ENCODE measurements at regions not wholly inside any gene's neighbourhood (a gene's known extent, or its start where the extent isn't known, plus 50 kb on each side); places are given as distances from the start of the nearest gene placed in this dataset.
"Not testable (repeated sequence)": the region's sequence is repeated elsewhere in the genome, so short reads cannot be mapped to it uniquely, and the experiment has no call there.

- not testable (repeated sequence) for DNase-seq
Measured at GRCh38 chr2:181737302-181737701, 57.0 kb upstream of the NEUROD1 start.

- no peak for DNase-seq
Measured at GRCh38 chr2:181738074-181738473, 57.8 kb upstream of the NEUROD1 start.

- no peak for DNase-seq
Measured at GRCh38 chr2:181738563-181738962, 58.2 kb upstream of the NEUROD1 start.

- DNase-seq = no peak
Measured at GRCh38 chr2:181741756-181742155, 61.4 kb upstream of the NEUROD1 start.

GRCh38 chr2:181742361-181742760 is 62.0 kb upstream of the NEUROD1 start:
- DNase-seq = no peak

GRCh38 chr2:181742922-181743722 is 62.8 kb upstream of the NEUROD1 start:
- DNase-seq = peak; percentile 75

GRCh38 chr2:181743723-181744031 is 63.4 kb upstream of the NEUROD1 start:
- no peak for DNase-seq

- no peak for DNase-seq
Measured at GRCh38 chr2:181745796-181746540, 65.7 kb upstream of the NEUROD1 start.

GRCh38 chr2:181746844-181747243 is 66.5 kb upstream of the NEUROD1 start:
- DNase-seq = no peak

- DNase-seq = no peak
Measured at GRCh38 chr2:181750305-181750704, 70.0 kb upstream of the NEUROD1 start.

- no peak for DNase-seq
Measured at GRCh38 chr2:181751266-181752030, 71.1 kb upstream of the NEUROD1 start.

GRCh38 chr2:181752301-181752700 is 72.0 kb upstream of the NEUROD1 start:
- no peak for DNase-seq

GRCh38 chr2:181753686-181754085 is 73.4 kb upstream of the NEUROD1 start:
- DNase-seq = no peak

GRCh38 chr2:181754105-181754504 is 73.8 kb upstream of the NEUROD1 start:
- no peak for DNase-seq

- DNase-seq = no peak
Measured at GRCh38 chr2:181755181-181755580, 74.9 kb upstream of the NEUROD1 start.

- DNase-seq = no peak
Measured at GRCh38 chr2:181760521-181760920, 80.2 kb upstream of the NEUROD1 start.

GRCh38 chr2:181761175-181761574 is 80.9 kb upstream of the NEUROD1 start:
- no peak for DNase-seq

- no peak for DNase-seq
Measured at GRCh38 chr2:181762000-181762399, 81.7 kb upstream of the NEUROD1 start.

- DNase-seq = no peak
Measured at GRCh38 chr2:181762848-181763247, 82.5 kb upstream of the NEUROD1 start.

GRCh38 chr2:181763423-181763822 is 83.1 kb upstream of the NEUROD1 start:
- DNase-seq = no peak

- DNase-seq = no peak
Measured at GRCh38 chr2:181764095-181764963, 84.0 kb upstream of the NEUROD1 start.

- DNase-seq = no peak
Measured at GRCh38 chr2:181766129-181766528, 85.8 kb upstream of the NEUROD1 start.

GRCh38 chr2:181770150-181770549 is 89.8 kb upstream of the NEUROD1 start:
- no peak for DNase-seq

All from NCI-H510A treated with DMSO at 0.1 percent for 48 hours (cell line).